G401 (cell line): ENCODE measurements at regions not wholly inside any gene's neighbourhood (a gene's known extent, or its start where the extent isn't known, plus 50 kb on each side); places are given as distances from the start of the nearest gene placed in this dataset.
"Not testable (repeated sequence)": the region's sequence is repeated elsewhere in the genome, so short reads cannot be mapped to it uniquely, and the experiment has no call there.

ENCODE experiments used
- DNase-seq: peaks from one replicate; pipeline ENCODE4 v3.0.0-alpha.2; 2015; ENCODE audit warnings: low spot score
- in situ Hi-C: cut with HindIII; loops from 2 replicates; pipeline ENCODE4 v1.10.0; 2016; ENCODE audit warnings: low sequenced_read_pairs, mixed read lengths

- DNase-seq, in situ Hi-C loops: not testable (repeated sequence)
These were observed 722.9 kb downstream of the TRHDE start for GRCh38 chr12:72995029-72995428.

GRCh38 chr12:72995616-72996015 is 723.4 kb downstream of the TRHDE start:
- no peak for DNase-seq
- in situ Hi-C loops = no loop called here

- in situ Hi-C loops, DNase-seq: not testable (repeated sequence)
These were observed 729.6 kb downstream of the TRHDE start for GRCh38 chr12:73001806-73002205.

GRCh38 chr12:73002504-73002903 is 730.3 kb downstream of the TRHDE start:
- in situ Hi-C loops, DNase-seq: not testable (repeated sequence)

GRCh38 chr12:73009138-73009834 is 737.1 kb downstream of the TRHDE start:
- DNase-seq, in situ Hi-C loops: not testable (repeated sequence)

GRCh38 chr12:73017981-73018380 is 745.8 kb downstream of the TRHDE start:
- no peak for DNase-seq

GRCh38 chr12:73053893-73054292 is 781.7 kb downstream of the TRHDE start:
- no peak for DNase-seq

More at GRCh38 chr12:73017981-73018380, 745.8 kb downstream of the TRHDE start:
- in situ Hi-C loops = no loop called here

GRCh38 chr12:73057428-73057827 is 785.3 kb downstream of the TRHDE start:
- DNase-seq = no peak
- in situ Hi-C loops = no loop called here

More at GRCh38 chr12:73053893-73054292, 781.7 kb downstream of the TRHDE start:
- in situ Hi-C loops = no loop called here

- in situ Hi-C loops = no loop called here
- DNase-seq = no peak
These were observed 793.7 kb downstream of the TRHDE start for GRCh38 chr12:73065913-73066312.

- in situ Hi-C loops = no loop called here
- no peak for DNase-seq
These were observed 795.4 kb downstream of the TRHDE start for GRCh38 chr12:73067616-73068015.

GRCh38 chr12:73072214-73072613 is 800.0 kb downstream of the TRHDE start:
- no peak for DNase-seq
- in situ Hi-C loops = no loop called here

- DNase-seq = no peak
- in situ Hi-C loops = no loop called here
These were observed 804.6 kb downstream of the TRHDE start for GRCh38 chr12:73076760-73077159.

- in situ Hi-C loops = no loop called here
- DNase-seq = no peak
These were observed 811.6 kb downstream of the TRHDE start for GRCh38 chr12:73083736-73084135.

- DNase-seq = no peak
- in situ Hi-C loops = no loop called here
These were observed 834.1 kb downstream of the TRHDE start for GRCh38 chr12:73106296-73106695.

- in situ Hi-C loops = no loop called here
- DNase-seq = no peak
These were observed 834.7 kb downstream of the TRHDE start for GRCh38 chr12:73106896-73107295.

GRCh38 chr12:73110816-73111215 is 838.6 kb downstream of the TRHDE start:
- in situ Hi-C loops = no loop called here
- DNase-seq = no peak

- in situ Hi-C loops = no loop called here
- no peak for DNase-seq
These were observed 840.1 kb downstream of the TRHDE start for GRCh38 chr12:73112035-73112816.

- no peak for DNase-seq
- in situ Hi-C loops = no loop called here
These were observed 852.3 kb downstream of the TRHDE start for GRCh38 chr12:73124480-73124879.

GRCh38 chr12:73125148-73125547 is 853.0 kb downstream of the TRHDE start:
- in situ Hi-C loops = no loop called here
- no peak for DNase-seq

GRCh38 chr12:73136386-73136785 is 864.2 kb downstream of the TRHDE start:
- DNase-seq = no peak
- in situ Hi-C loops = no loop called here
